Heart right ventricle (tissue), 16 donors: ENCODE measurements at regions not wholly inside any gene's neighbourhood (a gene's known extent, or its start where the extent isn't known, plus 50 kb on each side); places are given as distances from the start of the nearest gene placed in this dataset.

ENCODE experiments used
- ATAC-seq, 8 donors: fragments of 200-7000 bp; cut with Tn5 transposase; one replicate each; pipeline ENCODE4 v1.9.1; 2020; ENCODE audit warnings: mild to moderate bottlenecking in 8 of 8, moderate library complexity in 8 of 8, moderate number of reproducible peaks in 1 of 8
- DNase-seq, 2 donors: peaks; one replicate each; pipeline ENCODE4 v3.0.0-alpha.2; 2020
- H3K27ac ChIP-seq, 10 donors: fragments of 200-600 bp; sonication (generic) in 2 of 10; one replicate each; pipeline versions ENCODE4 v1.5.0 to v1.8.0; 2020 to 2022; ENCODE audit warnings: mild to moderate bottlenecking in 3 of 10
- H3K27me3 ChIP-seq, 7 donors: fragments of 200-600 bp; one replicate each; pipeline ENCODE4 v1.8.0; 2021 to 2022; ENCODE audit warnings: mild to moderate bottlenecking in 2 of 7
- H3K36me3 ChIP-seq, 9 donors: fragments of 200-600 bp; sonication (generic) in 1 of 9; one replicate each; pipeline versions ENCODE4 v1.5.0 to v1.8.0; 2020 to 2022; ENCODE audit warnings: mild to moderate bottlenecking in 2 of 9
- H3K4me1 ChIP-seq, 9 donors: fragments of 200-600 bp; sonication (generic) in 1 of 9; one replicate each; pipeline versions ENCODE4 v1.5.0 to v1.8.0; 2020 to 2022; ENCODE audit warnings: mild to moderate bottlenecking in 4 of 9
- H3K4me3 ChIP-seq, 10 donors: fragments of 200-600 bp; sonication (generic) in 2 of 10; one replicate each; pipeline versions ENCODE4 v1.5.0 to v1.8.0; 2020 to 2022; ENCODE audit warnings: mild to moderate bottlenecking in 7 of 10, moderate library complexity in 2 of 10
- H3K9me3 ChIP-seq, 11 donors: fragments of 200-600 bp in 10 of 11; sonication (generic) in 2 of 11; one replicate each; pipeline versions ENCODE4 v1.5.0 to v1.8.0; 2013 to 2022; ENCODE audit warnings: mild to moderate bottlenecking in 2 of 11, control low read depth in 1 of 11, moderate library complexity in 1 of 11
- CTCF ChIP-seq, 9 donors: fragments of 200-600 bp; sonication (generic) in 2 of 9; IDR thresholded peaks; one replicate each; pipeline versions ENCODE4 v1.5.0 to v1.8.0; 2021 to 2022; ENCODE audit warnings: antibody characterized with exemption in 9 of 9, mild to moderate bottlenecking in 5 of 9, moderate library complexity in 1 of 9
- WGBS, 2 donors: extraction: QIAGEN DNeasy Blood & Tissue Kit; methylation state at CpG; one replicate each; pipeline ENCODE4 v1.1.7; 2013; ENCODE audit warnings: inconsistent platforms in 1 of 2; 5-methylcytosine and 5-hydroxymethylcytosine counted together
- intact Hi-C, 10 donors: fragments of 100-400 bp; cut with DNase I; formaldehyde crosslinking; loops; one replicate each; pipeline versions ENCODE4 v1.11.1 to v1.14.2; 2022
- donor health status: Arrhythmogenic right ventricular cardiomyopathy.
- donor health status: ischemic (EF 13 %, LVEDD 7.1; RV severe dilation, severe dysfunction).
- donor health status: healthy with polysubstance abuse.
- donor health status: DM: no; HTN: yes; CAD: no.
- donor health status: DM: no; HTN: no; CAD: no.
- donor health status: ischemic (EF 25% LVEDD 6.9; RV normal size, moderate dysfunction).
- donor health status: ischemic (EF 25% LVEDD 5.7; RV mildly dilated, moderate dysfunction).
- donor health status: healthy.
- donor health status: DM: yes; HTN: yes; CAD: no.
- donor health status: Ischemic cardiomyopathy.
- donor health status: ischemic (EF 35%, LVEDD 5.7; RV mildly dilated, moderate dysfunction).
- donor health status: nonischemic (EF 11% LVEDD 7.7; RV severe dilation, severe dysfunction).
- donor health status: DM: yes; HTN: yes; CAD: no.
- donor health status: PGD.
- donor health status: ischemic (EF 29% LVEDD 5.4; RV normal size, mild dysfunction).
- donor health status: nonischemic (EF 23%, LVEDD 6.1; RV moderate dilation, normal function).

- no peaks in the 10 kb centered on the region for H3K36me3 ChIP-seq
- 56 to 73% methylated on average over 1 of the region's 1 CpG for WGBS, 2 donors
- H3K27me3 ChIP-seq = no peaks in the 10 kb centered on the region
- no peak for TF ChIP-seq CTCF (IDR thresholded peaks at IDR 0.05)
- H3K27ac ChIP-seq = no peak overlapping the region
- no peaks in the 10 kb centered on the region for H3K9me3 ChIP-seq
- ATAC-seq (no peak), DNase-seq (no peak)
- no peaks in the 10 kb centered on the region for H3K4me1 ChIP-seq
- intact Hi-C loops = no loop called here
- H3K4me3 ChIP-seq = no peak overlapping the region
Observed at GRCh38 chrX:14266705-14267104, 237.0 kb upstream of the GEMIN8 start.

GRCh38 chrX:14243823-14244222 is 214.1 kb upstream of the GEMIN8 start:
- H3K9me3 ChIP-seq = peaks cover 0 to 2% (median 0%) of the 10 kb centered on the region in 11 donors
- no peak for DNase-seq
- 29 to 33% methylated on average over 31 to 33 of the region's 33 CpGs for WGBS, 2 donors
- no peak overlapping the region for H3K27ac ChIP-seq
- no peak overlapping the region for H3K4me3 ChIP-seq
- no peak for ATAC-seq
- peaks cover 0 to 21% (median 0%) of the 10 kb centered on the region in 7 donors for H3K27me3 ChIP-seq
- intact Hi-C loops = no loop called here
- H3K36me3 ChIP-seq = no peaks in the 10 kb centered on the region
- TF ChIP-seq CTCF (IDR thresholded peaks at IDR 0.05) = no peak
- H3K4me1 ChIP-seq = no peaks in the 10 kb centered on the region

- Histone ChIP-seq H3K4me1 (no peaks in the 10 kb centered on the region), H3K27ac (no peak overlapping the region), H3K27me3 (no peaks in the 10 kb centered on the region), H3K36me3 (no peaks in the 10 kb centered on the region), H3K4me3 (no peak overlapping the region), H3K9me3 (peaks cover 0 to 7% (median 0%) of the 10 kb centered on the region in 11 donors)
- TF ChIP-seq CTCF (IDR thresholded peaks at IDR 0.05) = no peak
- intact Hi-C loops = no loop called here
- no peak for ATAC-seq
- WGBS, 2 donors = 49% methylated on average over 3 of the region's 3 CpGs
- DNase-seq = no peak
Observed at GRCh38 chrX:14235004-14235403, 205.3 kb upstream of the GEMIN8 start.

GRCh38 chrX:14232688-14233087 is 203.0 kb upstream of the GEMIN8 start:
- H3K27ac ChIP-seq = no peak overlapping the region
- H3K27me3 ChIP-seq = no peaks in the 10 kb centered on the region
- DNase-seq (no peak), ATAC-seq (no peak)
- TF ChIP-seq CTCF (IDR thresholded peaks at IDR 0.05) = no peak
- H3K4me1 ChIP-seq = no peaks in the 10 kb centered on the region
- WGBS, 2 donors = 58 to 67% methylated on average over 4 of the region's 4 CpGs
- no peak overlapping the region for H3K4me3 ChIP-seq
- peaks cover 0 to 13% (median 0%) of the 10 kb centered on the region in 11 donors for H3K9me3 ChIP-seq
- intact Hi-C loops = no loop called here
- H3K36me3 ChIP-seq = no peaks in the 10 kb centered on the region
